ENCODE measurements at regions not wholly inside any gene's neighbourhood (a gene's known extent, or its start where the extent isn't known, plus 50 kb on each side); places are given as distances from the start of the nearest gene placed in this dataset.

GRCh38 chr4:8765084-8765483 is 106.6 kb downstream of the HMX1 start:
- no peaks in the 10 kb centered on the region for H3K4me1 ChIP-seq
- intact Hi-C loops (cut with DNase I; ENCODE audit: low total_unique reads), result no loop called here
- H3K27me3 ChIP-seq, result peaks cover 0 to 66% of the 10 kb centered on the region in 2 donors
- DNase-seq, result peak; percentile 16 to 55
- no peak for TF ChIP-seq CTCF (IDR thresholded peaks at IDR 0.05)
- H3K36me3 ChIP-seq, result no peaks in the 10 kb centered on the region
- no peaks in the 10 kb centered on the region for H3K9me3 ChIP-seq
- no peak overlapping the region for H3K27ac ChIP-seq
- H3K4me3 ChIP-seq, result no peak overlapping the region

- peak; percentile 9 to 53 for DNase-seq
- Histone ChIP-seq H3K27ac (no peak overlapping the region), H3K27me3 (peaks cover 0 to 60% of the 10 kb centered on the region in 2 donors), H3K36me3 (no peaks in the 10 kb centered on the region), H3K4me1 (no peaks in the 10 kb centered on the region), H3K9me3 (no peaks in the 10 kb centered on the region), H3K4me3 (no peak overlapping the region)
- intact Hi-C loops (cut with DNase I; ENCODE audit: low total_unique reads), result no loop called here
- no peak for TF ChIP-seq CTCF (IDR thresholded peaks at IDR 0.05)
Measured at GRCh38 chr4:8763966-8764901, 107.4 kb downstream of the HMX1 start.

GRCh38 chr4:8762951-8763735 is 108.5 kb downstream of the HMX1 start:
- intact Hi-C loops (cut with DNase I; ENCODE audit: low total_unique reads), result no loop called here
- H3K4me3 ChIP-seq, result no peak overlapping the region
- TF ChIP-seq CTCF (IDR thresholded peaks at IDR 0.05), result no peak
- H3K36me3 ChIP-seq, result no peaks in the 10 kb centered on the region
- H3K27ac ChIP-seq, result no peak overlapping the region
- H3K4me1 ChIP-seq, result no peaks in the 10 kb centered on the region
- peaks cover 0 to 50% of the 10 kb centered on the region in 2 donors for H3K27me3 ChIP-seq
- DNase-seq, result peak in 1 of 2 donors; percentile 54
- H3K9me3 ChIP-seq, result no peaks in the 10 kb centered on the region

GRCh38 chr4:8762356-8762755 is 109.3 kb downstream of the HMX1 start:
- no peaks in the 10 kb centered on the region for H3K9me3 ChIP-seq
- DNase-seq, result peak; percentile 13 to 31
- intact Hi-C loops (cut with DNase I; ENCODE audit: low total_unique reads), result no loop called here

GRCh38 chr4:8761824-8762205 is 109.8 kb downstream of the HMX1 start:
- peaks cover 0 to 44% of the 10 kb centered on the region in 2 donors for H3K27me3 ChIP-seq
- H3K36me3 ChIP-seq, result no peaks in the 10 kb centered on the region
- H3K9me3 ChIP-seq, result no peaks in the 10 kb centered on the region
- H3K4me3 ChIP-seq, result no peak overlapping the region
- intact Hi-C loops (cut with DNase I; ENCODE audit: low total_unique reads), result no loop called here
- TF ChIP-seq CTCF (IDR thresholded peaks at IDR 0.05), result no peak
- no peak overlapping the region for H3K27ac ChIP-seq
- DNase-seq, result peak; percentile 7 to 37
- no peaks in the 10 kb centered on the region for H3K4me1 ChIP-seq

More at GRCh38 chr4:8762356-8762755, 109.3 kb downstream of the HMX1 start:
- no peak for TF ChIP-seq CTCF (IDR thresholded peaks at IDR 0.05)
- no peaks in the 10 kb centered on the region for H3K4me1 ChIP-seq
- no peak overlapping the region for H3K4me3 ChIP-seq
- peaks cover 0 to 46% of the 10 kb centered on the region in 2 donors for H3K27me3 ChIP-seq
- no peaks in the 10 kb centered on the region for H3K36me3 ChIP-seq
- H3K27ac ChIP-seq, result no peak overlapping the region
